HG03469 (cell line): ENCODE measurements at regions not wholly inside any gene's neighbourhood (a gene's known extent, or its start where the extent isn't known, plus 50 kb on each side); places are given as distances from the start of the nearest gene placed in this dataset.
"Not testable (repeated sequence)": the region's sequence is repeated elsewhere in the genome, so short reads cannot be mapped to it uniquely, and the experiment has no call there.

Source experiments
- ATAC-seq: cut with Tn5 transposase; IDR thresholded peaks from one replicate; pipeline ENCODE4 v1.9.1; 2021; ENCODE audit warnings: mild to moderate bottlenecking, moderate library complexity, moderate number of reproducible peaks; ENCODE audit not compliant: unreplicated experiment

- no peak for ATAC-seq
Measured at GRCh38 chr14:55843718-55844403, 263.9 kb downstream of the KTN1 start.

GRCh38 chr14:55845963-55846825 lies 266.2 kb downstream of the KTN1 start:
- ATAC-seq = no peak

GRCh38 chr14:55846826-55847446 lies 266.9 kb downstream of the KTN1 start:
- no peak for ATAC-seq

- ATAC-seq = no peak
Measured at GRCh38 chr14:55847766-55848165, 267.8 kb downstream of the KTN1 start.

- no peak for ATAC-seq
Measured at GRCh38 chr14:55848964-55849363, 269.0 kb downstream of the KTN1 start.

- ATAC-seq = no peak
Measured at GRCh38 chr14:55849833-55850232, 268.4 kb upstream of the PELI2 start.

GRCh38 chr14:55850825-55851241 lies 267.4 kb upstream of the PELI2 start:
- ATAC-seq = no peak

GRCh38 chr14:55851301-55851700 lies 266.9 kb upstream of the PELI2 start:
- ATAC-seq = no peak

GRCh38 chr14:55851961-55852360 lies 266.2 kb upstream of the PELI2 start:
- ATAC-seq = no peak

- no peak for ATAC-seq
Measured at GRCh38 chr14:55855751-55856150, 262.5 kb upstream of the PELI2 start.

- ATAC-seq = no peak
Measured at GRCh38 chr14:55858604-55859003, 259.6 kb upstream of the PELI2 start.

GRCh38 chr14:55861561-55861960 lies 256.6 kb upstream of the PELI2 start:
- not testable (repeated sequence) for ATAC-seq

- ATAC-seq = no peak
Measured at GRCh38 chr14:55864890-55865655, 253.1 kb upstream of the PELI2 start.

GRCh38 chr14:55867311-55867710 lies 250.9 kb upstream of the PELI2 start:
- ATAC-seq = no peak

GRCh38 chr14:55867719-55868118 lies 250.5 kb upstream of the PELI2 start:
- no peak for ATAC-seq

GRCh38 chr14:55869397-55870049 lies 248.7 kb upstream of the PELI2 start:
- ATAC-seq = no peak

GRCh38 chr14:55873169-55873568 lies 245.0 kb upstream of the PELI2 start:
- ATAC-seq = no peak

GRCh38 chr14:55874785-55875184 lies 243.4 kb upstream of the PELI2 start:
- ATAC-seq = no peak

- no peak for ATAC-seq
Measured at GRCh38 chr14:55877942-55878341, 240.3 kb upstream of the PELI2 start.

- no peak for ATAC-seq
Measured at GRCh38 chr14:55881577-55882241, 236.5 kb upstream of the PELI2 start.
